Stimulated activated CD4-positive, alpha-beta T cell treated with anti-CD3 and anti-CD28 coated beads, Interleukin-1b, Interleukin-23, amount 100 ng/mL, for 48 hours (primary cell): ENCODE measurements at regions not wholly inside any gene's neighbourhood (a gene's known extent, or its start where the extent isn't known, plus 50 kb on each side); places are given as distances from the start of the nearest gene placed in this dataset.
"Not testable (repeated sequence)": the region's sequence is repeated elsewhere in the genome, so short reads cannot be mapped to it uniquely, and the experiment has no call there.

Experiments
- DNase-seq: peaks from one replicate; pipeline ENCODE4 v3.0.0-alpha.2; 2020

- DNase-seq, result no peak
These were observed 2338.6 kb downstream of the LRRC4C start for GRCh38 chr11:39120890-39121289.

- no peak for DNase-seq
These were observed 2345.8 kb downstream of the LRRC4C start for GRCh38 chr11:39113606-39114005.

- no peak for DNase-seq
These were observed 2357.2 kb downstream of the LRRC4C start for GRCh38 chr11:39102236-39102635.

GRCh38 chr11:39078465-39078864 is 2381.0 kb downstream of the LRRC4C start:
- no peak for DNase-seq

GRCh38 chr11:39037611-39038010 is 2421.8 kb downstream of the LRRC4C start:
- DNase-seq, result no peak

- DNase-seq, result no peak
These were observed 2423.4 kb downstream of the LRRC4C start for GRCh38 chr11:39036021-39036420.

- DNase-seq, result no peak
These were observed 2423.5 kb upstream of the RAG2 start for GRCh38 chr11:39021539-39021938.

- DNase-seq, result no peak
These were observed 2413.8 kb upstream of the RAG2 start for GRCh38 chr11:39011797-39012196.

GRCh38 chr11:38990841-38991240 is 2392.8 kb upstream of the RAG2 start:
- no peak for DNase-seq

GRCh38 chr11:38990139-38990538 is 2392.1 kb upstream of the RAG2 start:
- DNase-seq, result no peak

- DNase-seq, result no peak
These were observed 2390.9 kb upstream of the RAG2 start for GRCh38 chr11:38988908-38989307.

- DNase-seq, result no peak
These were observed 2374.2 kb upstream of the RAG2 start for GRCh38 chr11:38972220-38972619.

GRCh38 chr11:38971141-38971540 is 2373.1 kb upstream of the RAG2 start:
- DNase-seq, result no peak

GRCh38 chr11:38968951-38969350 is 2370.9 kb upstream of the RAG2 start:
- no peak for DNase-seq

GRCh38 chr11:38952698-38953097 is 2354.7 kb upstream of the RAG2 start:
- DNase-seq, result no peak

- no peak for DNase-seq
These were observed 2352.8 kb upstream of the RAG2 start for GRCh38 chr11:38950867-38951266.

- DNase-seq, result no peak
These were observed 2350.4 kb upstream of the RAG2 start for GRCh38 chr11:38948392-38948791.

- no peak for DNase-seq
These were observed 2339.7 kb upstream of the RAG2 start for GRCh38 chr11:38937709-38938108.

GRCh38 chr11:38935941-38936340 is 2337.9 kb upstream of the RAG2 start:
- no peak for DNase-seq

- no peak for DNase-seq
These were observed 2330.0 kb upstream of the RAG2 start for GRCh38 chr11:38927993-38928392.

- DNase-seq, result no peak
These were observed 2326.6 kb upstream of the RAG2 start for GRCh38 chr11:38924644-38925043.

GRCh38 chr11:38900211-38900610 is 2302.2 kb upstream of the RAG2 start:
- DNase-seq, result no peak

GRCh38 chr11:38894201-38894600 is 2296.2 kb upstream of the RAG2 start:
- DNase-seq, result not testable (repeated sequence)

GRCh38 chr11:38884145-38884865 is 2286.3 kb upstream of the RAG2 start:
- no peak for DNase-seq

GRCh38 chr11:38867338-38867737 is 2269.3 kb upstream of the RAG2 start:
- no peak for DNase-seq
